Nephron (organoid): ENCODE measurements at regions not wholly inside any gene's neighbourhood (a gene's known extent, or its start where the extent isn't known, plus 50 kb on each side); places are given as distances from the start of the nearest gene placed in this dataset.
A peak's percentile ranks its signal among the peaks of the same experiment; 100 is the strongest.

Source experiments
- H3K27ac Mint-ChIP-seq, 3 experiments: 2 replicates each; pipeline ENCODE4 v1.8.0; 2020; ENCODE audit warnings: mixed read lengths in 3 of 3, mild to moderate bottlenecking in 2 of 3, moderate library complexity in 1 of 3
- H3K27me3 Mint-ChIP-seq: 2 replicates; pipeline ENCODE4 v1.8.0; 2021; ENCODE audit warnings: low read depth, mild to moderate bottlenecking, moderate library complexity, mixed read lengths
- H3K36me3 Mint-ChIP-seq: 2 replicates; pipeline ENCODE4 v1.8.0; 2020; ENCODE audit warnings: low read depth, mixed read lengths
- H3K4me1 Mint-ChIP-seq: 2 replicates; pipeline ENCODE4 v1.8.0; 2020; ENCODE audit warnings: mixed read lengths
- H3K4me3 Mint-ChIP-seq, 3 experiments: 2 replicates each; pipeline ENCODE4 v1.8.0; 2020; ENCODE audit warnings: mild to moderate bottlenecking in 3 of 3, mixed read lengths in 3 of 3, moderate library complexity in 2 of 3
- H3K9me3 Mint-ChIP-seq: 2 replicates; pipeline ENCODE4 v1.8.0; 2020; ENCODE audit warnings: mixed read lengths
- TF ChIP-seq, protein P1 (sequence below), 3 experiments: fragments of 200-600 bp; sonication (generic); IDR thresholded peaks; one replicate each; pipeline ENCODE4 v1.5.0; 2021; ENCODE audit warnings: antibody characterized with exemption in 3 of 3; ENCODE audit not compliant: unreplicated experiment in 3 of 3

DNA sequence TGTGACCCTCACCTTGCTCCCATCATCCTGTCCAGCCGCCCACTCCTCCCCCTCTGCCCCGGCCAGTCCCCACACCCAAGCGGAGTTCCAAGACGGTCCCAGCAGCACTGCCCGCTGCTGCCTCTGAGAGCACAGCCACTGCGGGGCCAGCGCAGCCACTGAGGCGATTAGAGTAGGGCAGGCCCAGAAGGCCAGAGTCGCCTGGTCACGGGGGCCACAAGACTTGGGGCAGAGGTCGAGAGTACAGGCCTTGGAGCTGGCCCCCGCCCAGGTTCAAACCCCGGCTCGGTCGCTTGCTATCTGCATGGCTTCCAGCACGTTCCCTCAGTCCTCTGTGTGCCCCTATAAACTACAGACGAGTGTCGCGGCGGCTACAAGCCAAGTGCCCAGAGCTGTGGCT lies 53.2 kb upstream of the ADRA2C start:
- H3K4me3 Mint-ChIP-seq = no peak overlapping the region
- peaks cover 1% of the 10 kb centered on the region for H3K27me3 Mint-ChIP-seq
- H3K4me1 Mint-ChIP-seq = peaks cover 40% of the 10 kb centered on the region
- no peaks in the 10 kb centered on the region for H3K36me3 Mint-ChIP-seq
- TF ChIP-seq, protein P1, sequence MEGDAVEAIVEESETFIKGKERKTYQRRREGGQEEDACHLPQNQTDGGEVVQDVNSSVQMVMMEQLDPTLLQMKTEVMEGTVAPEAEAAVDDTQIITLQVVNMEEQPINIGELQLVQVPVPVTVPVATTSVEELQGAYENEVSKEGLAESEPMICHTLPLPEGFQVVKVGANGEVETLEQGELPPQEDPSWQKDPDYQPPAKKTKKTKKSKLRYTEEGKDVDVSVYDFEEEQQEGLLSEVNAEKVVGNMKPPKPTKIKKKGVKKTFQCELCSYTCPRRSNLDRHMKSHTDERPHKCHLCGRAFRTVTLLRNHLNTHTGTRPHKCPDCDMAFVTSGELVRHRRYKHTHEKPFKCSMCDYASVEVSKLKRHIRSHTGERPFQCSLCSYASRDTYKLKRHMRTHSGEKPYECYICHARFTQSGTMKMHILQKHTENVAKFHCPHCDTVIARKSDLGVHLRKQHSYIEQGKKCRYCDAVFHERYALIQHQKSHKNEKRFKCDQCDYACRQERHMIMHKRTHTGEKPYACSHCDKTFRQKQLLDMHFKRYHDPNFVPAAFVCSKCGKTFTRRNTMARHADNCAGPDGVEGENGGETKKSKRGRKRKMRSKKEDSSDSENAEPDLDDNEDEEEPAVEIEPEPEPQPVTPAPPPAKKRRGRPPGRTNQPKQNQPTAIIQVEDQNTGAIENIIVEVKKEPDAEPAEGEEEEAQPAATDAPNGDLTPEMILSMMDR (IDR thresholded peaks at IDR 0.05; ENCODE audit: unreplicated experiment in 3 of 3) = no peak
- peak overlapping the region in 2 of 3 experiments; percentile 13 to 42 for H3K27ac Mint-ChIP-seq
- peaks cover 3% of the 10 kb centered on the region for H3K9me3 Mint-ChIP-seq

DNA sequence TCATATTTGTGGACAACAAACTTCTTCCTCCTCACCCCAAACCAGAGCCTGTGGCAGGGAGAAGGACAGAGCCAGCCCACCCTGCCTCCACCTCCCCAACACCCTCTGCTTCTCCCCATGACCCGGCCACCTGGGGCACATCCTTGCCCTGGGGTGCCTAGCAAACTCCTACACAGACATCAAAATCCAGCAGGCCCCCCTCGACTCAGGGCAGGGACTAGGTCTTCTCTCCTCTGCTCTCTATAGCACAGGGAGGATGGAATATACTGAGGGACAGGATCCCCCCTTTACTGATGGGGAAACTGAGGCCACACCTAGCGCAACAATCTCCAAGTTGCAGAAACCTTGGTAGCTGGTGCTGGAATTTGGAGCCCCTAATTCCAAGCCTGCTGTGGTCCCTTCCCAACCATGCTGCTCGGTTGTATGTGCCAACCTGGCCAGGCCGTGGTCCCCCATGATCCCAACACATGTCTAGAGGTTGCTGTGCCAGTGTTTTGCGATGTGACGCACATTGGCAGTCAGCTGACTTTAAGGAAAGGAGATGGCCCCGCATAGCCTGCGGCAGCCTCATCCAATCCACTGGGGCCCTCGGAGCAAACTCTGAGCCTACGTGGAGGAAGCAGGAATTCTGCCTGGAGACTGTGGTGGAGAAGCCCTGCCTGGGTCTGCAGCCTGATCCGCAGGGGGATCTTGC lies 53.9 kb upstream of the ADRA2C start:
- Mint-ChIP-seq H3K27me3 (no peaks in the 10 kb centered on the region), H3K9me3 (no peaks in the 10 kb centered on the region), H3K4me3 (no peak overlapping the region), H3K4me1 (peaks cover 44% of the 10 kb centered on the region), H3K27ac (peak overlapping the region in 1 of 3 experiments; percentile 9), H3K36me3 (no peaks in the 10 kb centered on the region)
- TF ChIP-seq, protein P1 (IDR thresholded peaks at IDR 0.05; ENCODE audit: unreplicated experiment in 3 of 3) = no peak

DNA sequence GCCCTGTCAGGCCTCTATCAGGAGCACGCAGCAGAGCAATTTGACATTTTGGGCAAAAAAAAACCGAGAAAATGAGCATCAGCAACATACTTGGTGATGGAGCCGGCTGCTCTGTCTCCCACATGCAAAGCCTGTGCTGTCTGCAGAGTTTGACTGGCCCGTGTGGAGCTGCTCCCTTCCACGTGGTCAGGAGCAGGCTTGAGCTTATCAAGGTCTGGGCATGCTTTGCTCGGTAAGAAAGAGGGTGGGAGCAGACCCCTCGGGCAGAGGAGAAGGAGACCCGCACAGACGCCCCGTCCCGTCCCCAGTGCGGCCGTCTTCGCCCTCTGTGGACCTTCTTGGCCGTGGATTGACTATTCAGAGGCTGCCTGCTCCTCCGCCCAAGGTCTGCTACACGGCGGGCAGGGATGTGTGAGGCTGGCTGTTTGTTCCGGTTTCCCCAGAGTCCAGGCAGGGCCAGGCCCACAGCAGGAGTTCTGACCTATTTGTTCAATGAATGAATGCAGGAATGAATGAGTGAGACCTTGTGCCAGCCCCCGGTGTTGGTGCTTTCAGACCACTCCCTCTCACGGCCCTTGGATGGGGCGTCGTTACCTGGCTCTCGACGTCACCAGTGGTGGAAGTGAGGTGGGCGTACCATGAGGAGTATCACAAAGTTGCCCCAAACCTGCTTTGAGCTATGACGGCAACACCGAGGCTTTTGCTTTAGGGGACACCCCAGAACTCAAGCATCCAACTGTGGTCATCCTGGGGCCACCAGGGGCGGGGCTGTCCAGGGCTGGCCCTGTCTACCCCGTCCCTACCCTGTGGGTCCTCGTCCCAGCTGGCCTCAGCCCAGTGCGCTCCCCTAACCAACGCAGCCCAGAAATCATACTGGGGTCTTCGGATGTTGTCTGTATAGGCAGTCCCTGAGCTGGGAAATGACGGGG lies 54.7 kb upstream of the ADRA2C start:
- Mint-ChIP-seq H3K36me3 (no peaks in the 10 kb centered on the region), H3K9me3 (no peaks in the 10 kb centered on the region), H3K27ac (peak overlapping the region in 1 of 3 experiments; percentile 82), H3K4me1 (peaks cover 44% of the 10 kb centered on the region), H3K4me3 (no peak overlapping the region), H3K27me3 (peaks cover 4% of the 10 kb centered on the region)
- TF ChIP-seq, protein P1 (IDR thresholded peaks at IDR 0.05; ENCODE audit: unreplicated experiment in 3 of 3) = no peak

DNA sequence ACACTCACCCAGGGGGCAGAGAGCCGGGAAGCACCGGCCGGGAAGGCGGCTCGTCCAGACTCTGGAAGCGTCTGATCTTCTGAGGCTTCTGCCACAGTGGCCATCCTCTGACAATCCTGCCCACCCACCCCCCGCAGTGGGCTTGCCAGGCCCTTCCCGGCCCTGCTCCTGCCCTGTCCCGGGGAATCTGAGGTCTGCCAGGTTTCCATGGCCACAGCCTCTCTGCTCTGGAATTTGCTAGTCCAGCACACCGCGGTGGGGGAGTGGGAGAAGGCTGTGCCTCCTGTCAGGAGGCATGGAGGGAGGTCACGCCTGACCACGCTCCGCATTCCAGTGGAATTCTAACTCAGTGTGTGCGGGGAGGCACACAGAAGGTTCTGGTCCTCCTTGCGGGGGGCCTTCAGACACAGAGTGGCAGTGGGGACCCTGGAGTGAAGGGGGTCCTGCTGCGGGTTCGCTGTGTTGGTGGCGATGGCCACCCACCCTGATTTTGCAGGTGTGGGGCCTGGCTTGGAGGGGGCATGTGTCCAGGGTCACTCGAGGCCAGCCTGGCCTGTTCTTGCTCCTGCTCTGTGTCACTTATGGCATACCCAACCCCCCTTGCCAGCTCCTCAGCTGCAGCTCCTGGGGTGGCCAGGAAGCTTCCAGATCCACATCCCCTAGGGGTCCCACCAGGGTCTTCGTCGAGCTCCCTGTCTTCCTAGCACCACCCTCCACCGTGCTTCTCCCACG lies 55.6 kb upstream of the ADRA2C start:
- Mint-ChIP-seq H3K27ac (peak overlapping the region in 1 of 3 experiments; percentile 82), H3K9me3 (no peaks in the 10 kb centered on the region), H3K27me3 (peaks cover 7% of the 10 kb centered on the region), H3K4me1 (peaks cover 46% of the 10 kb centered on the region), H3K4me3 (no peak overlapping the region), H3K36me3 (no peaks in the 10 kb centered on the region)
- TF ChIP-seq, protein P1 (IDR thresholded peaks at IDR 0.05; ENCODE audit: unreplicated experiment in 3 of 3) = no peak

DNA sequence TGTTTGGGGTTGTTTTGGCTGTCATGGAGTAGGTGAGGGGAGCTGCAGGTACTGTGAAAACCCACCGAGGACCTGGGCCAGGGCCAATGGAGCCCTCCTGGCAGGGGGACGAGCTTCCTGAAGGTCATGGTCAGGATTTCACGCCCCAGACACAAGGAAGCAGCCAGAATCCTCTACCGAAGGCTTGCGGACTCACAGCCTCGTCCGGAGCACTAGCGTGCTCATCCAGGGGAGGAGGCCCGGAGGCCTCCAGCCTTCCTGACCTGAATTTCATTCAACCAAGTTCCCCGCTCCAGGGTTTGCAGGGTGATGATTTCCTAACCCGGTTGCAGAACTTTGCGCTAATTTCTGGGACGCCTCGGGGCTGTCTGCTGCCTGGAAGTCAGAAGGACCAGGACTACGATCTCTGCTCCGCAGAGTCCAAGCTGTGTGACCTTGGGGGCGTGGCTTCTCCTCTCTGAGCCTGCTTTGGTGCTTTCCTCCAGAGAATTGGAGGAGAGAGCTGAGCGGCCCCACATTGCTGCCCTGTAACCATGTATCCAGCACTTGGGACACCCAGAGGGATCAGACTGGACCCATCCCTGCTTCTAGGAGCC lies 56.2 kb upstream of the ADRA2C start:
- peaks cover 46% of the 10 kb centered on the region for H3K4me1 Mint-ChIP-seq
- H3K4me3 Mint-ChIP-seq = peak overlapping the region in 1 of 3 experiments; percentile 52
- H3K27ac Mint-ChIP-seq = peak overlapping the region in 2 of 3 experiments; percentile 57 to 82
- TF ChIP-seq, protein P1 (IDR thresholded peaks at IDR 0.05; ENCODE audit: unreplicated experiment in 3 of 3) = no peak
- no peaks in the 10 kb centered on the region for H3K9me3 Mint-ChIP-seq
- H3K27me3 Mint-ChIP-seq = peaks cover 11% of the 10 kb centered on the region
- H3K36me3 Mint-ChIP-seq = no peaks in the 10 kb centered on the region
